Upper lobe of right lung (tissue), 1 donor: ENCODE measurements at regions not wholly inside any gene's neighbourhood (a gene's known extent, or its start where the extent isn't known, plus 50 kb on each side); places are given as distances from the start of the nearest gene placed in this dataset.

Experiments used
- ATAC-seq: fragments of 200-7000 bp; cut with Tn5 transposase; one replicate; pipeline ENCODE4 v1.9.1; 2020; ENCODE audit warnings: mild to moderate bottlenecking, moderate library complexity
- DNase-seq: peaks from one replicate; pipeline ENCODE4 v3.0.0-alpha.2; 2020
- H3K27ac ChIP-seq: fragments of 200-600 bp; one replicate; pipeline ENCODE4 v1.8.0; 2022
- H3K27me3 ChIP-seq: fragments of 200-600 bp; one replicate; pipeline ENCODE4 v1.8.0; 2022; ENCODE audit warnings: mild to moderate bottlenecking
- H3K36me3 ChIP-seq: fragments of 200-600 bp; one replicate; pipeline ENCODE4 v1.8.0; 2022
- H3K4me1 ChIP-seq: fragments of 200-600 bp; one replicate; pipeline ENCODE4 v1.8.0; 2022
- H3K4me3 ChIP-seq: fragments of 200-600 bp; one replicate; pipeline ENCODE4 v1.8.0; 2022; ENCODE audit warnings: mild to moderate bottlenecking
- H3K9me3 ChIP-seq: fragments of 200-600 bp; one replicate; pipeline ENCODE4 v1.8.0; 2022
- CTCF ChIP-seq: fragments of 200-600 bp; IDR thresholded peaks from one replicate; pipeline ENCODE4 v1.8.0; 2022; ENCODE audit warnings: antibody characterized with exemption
- intact Hi-C: fragments of 100-400 bp; cut with DNase I; formaldehyde crosslinking; loops from one replicate; pipeline ENCODE4 v1.11.0; 2022
- donor health status: DM: no; HTN: yes; CAD: no; lungs with severe emphysema.

DNA sequence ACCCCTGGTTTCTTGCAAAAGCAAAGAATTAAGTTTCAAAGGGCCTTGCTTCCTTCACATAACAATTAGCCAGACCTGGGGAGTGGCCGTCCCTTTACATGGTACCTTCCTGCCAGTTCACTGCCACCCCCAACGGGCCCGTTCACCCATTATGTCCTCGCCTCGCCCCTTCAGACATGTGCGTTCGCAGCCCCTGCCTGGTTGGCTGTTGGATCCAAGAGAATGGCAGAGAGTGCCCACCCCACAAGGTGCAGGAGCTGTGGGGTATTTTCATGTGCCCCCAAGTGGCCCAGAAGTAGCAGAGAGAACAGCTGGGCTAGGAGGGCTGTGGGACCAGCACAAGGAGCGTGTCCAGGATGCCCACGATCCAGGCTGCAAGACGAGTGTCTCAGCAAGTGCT lies 422.9 kb upstream of the SULF2 start:
- Histone ChIP-seq H3K9me3 (no peaks in the 10 kb centered on the region), H3K4me3 (no peak overlapping the region), H3K36me3 (no peaks in the 10 kb centered on the region), H3K27ac (no peak overlapping the region), H3K27me3 (no peaks in the 10 kb centered on the region), H3K4me1 (no peaks in the 10 kb centered on the region)
- DNase-seq: no peak
- TF ChIP-seq CTCF: no peak
- ATAC-seq: no peak
- intact Hi-C loops: loop anchor here (5.0 kb wide), 1 partner anchor 139 kb away; no protein-coding TSS in a partner anchor

DNA sequence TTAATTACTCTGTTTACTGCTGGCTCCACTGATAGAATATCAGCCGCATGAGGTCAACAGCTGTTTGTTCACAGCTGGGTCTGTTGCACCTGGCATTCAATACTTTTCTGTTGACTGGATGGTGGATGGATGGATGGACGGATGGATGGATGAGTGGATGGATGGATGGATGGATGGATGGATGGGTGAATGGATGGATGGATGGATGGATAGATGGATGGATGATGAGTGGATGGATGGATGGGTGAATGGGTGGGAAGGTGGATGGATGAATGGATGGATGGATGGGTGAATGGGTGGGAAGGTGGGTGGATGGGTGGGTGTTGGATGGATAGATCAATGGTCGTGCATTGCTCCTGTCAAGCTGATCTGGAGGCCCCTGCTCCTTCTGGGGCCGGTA lies 422.2 kb upstream of the SULF2 start:
- Histone ChIP-seq H3K36me3 (no peaks in the 10 kb centered on the region), H3K27ac (no peak overlapping the region), H3K9me3 (no peaks in the 10 kb centered on the region), H3K27me3 (no peaks in the 10 kb centered on the region), H3K4me3 (no peak overlapping the region), H3K4me1 (no peaks in the 10 kb centered on the region)
- DNase-seq (no peak), ATAC-seq (no peak)
- no peak for TF ChIP-seq CTCF
- intact Hi-C loops: loop anchor here (5.0 kb wide), 1 partner anchor 140 kb away; no protein-coding TSS in a partner anchor

DNA sequence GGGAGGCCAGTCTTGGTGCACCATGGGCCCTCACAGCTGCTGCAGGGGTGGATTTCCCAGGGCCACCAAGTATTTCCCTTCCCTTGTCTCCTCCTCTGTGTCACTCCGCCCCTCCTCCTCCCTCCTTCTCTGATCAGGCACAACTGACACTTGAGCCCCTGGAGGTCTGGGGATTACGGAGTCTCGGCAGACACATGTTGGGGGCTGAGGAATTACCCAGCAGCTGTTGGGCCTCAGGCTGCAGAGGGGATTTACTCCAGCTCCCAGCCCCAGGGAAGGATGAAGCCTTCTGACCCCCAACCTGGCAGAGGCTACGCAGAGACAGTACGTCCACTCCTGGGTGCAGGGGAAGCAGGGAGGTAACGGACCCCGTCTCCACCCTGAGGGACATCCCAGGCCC lies 420.5 kb upstream of the SULF2 start:
- Histone ChIP-seq H3K36me3 (no peaks in the 10 kb centered on the region), H3K9me3 (no peaks in the 10 kb centered on the region), H3K27me3 (no peaks in the 10 kb centered on the region), H3K4me3 (no peak overlapping the region), H3K4me1 (no peaks in the 10 kb centered on the region), H3K27ac (no peak overlapping the region)
- intact Hi-C loops: loop anchor here (5.0 kb wide), 1 partner anchor 142 kb away; no protein-coding TSS in a partner anchor
- no peak for DNase-seq
- no peak for ATAC-seq
- no peak for TF ChIP-seq CTCF

- DNase-seq (no peak), ATAC-seq (no peak)
- Histone ChIP-seq H3K36me3 (no peaks in the 10 kb centered on the region), H3K4me3 (no peak overlapping the region), H3K4me1 (no peaks in the 10 kb centered on the region), H3K27me3 (no peaks in the 10 kb centered on the region), H3K27ac (no peak overlapping the region), H3K9me3 (no peaks in the 10 kb centered on the region)
- TF ChIP-seq CTCF: no peak
- intact Hi-C loops: loop anchor here (5.0 kb wide), 1 partner anchor 142 kb away; no protein-coding TSS in a partner anchor
These were observed 420.1 kb upstream of the SULF2 start for GRCh38 chr20:48205281-48205782.

- ATAC-seq (no peak), DNase-seq (no peak)
- no peak for TF ChIP-seq CTCF
- no peak overlapping the region for H3K27ac ChIP-seq
- H3K4me3 ChIP-seq: no peak overlapping the region
- H3K27me3 ChIP-seq: no peaks in the 10 kb centered on the region
- intact Hi-C loops: no loop called here
- H3K36me3 ChIP-seq: no peaks in the 10 kb centered on the region
- no peaks in the 10 kb centered on the region for H3K9me3 ChIP-seq
- H3K4me1 ChIP-seq: no peaks in the 10 kb centered on the region
These were observed 419.2 kb upstream of the SULF2 start for GRCh38 chr20:48204499-48204898.

- Histone ChIP-seq H3K27me3 (no peaks in the 10 kb centered on the region), H3K4me3 (no peak overlapping the region), H3K27ac (no peak overlapping the region), H3K9me3 (no peaks in the 10 kb centered on the region), H3K36me3 (no peaks in the 10 kb centered on the region), H3K4me1 (no peaks in the 10 kb centered on the region)
- no peak for TF ChIP-seq CTCF
- DNase-seq (no peak), ATAC-seq (no peak)
- intact Hi-C loops: no loop called here
These were observed 418.0 kb upstream of the SULF2 start for GRCh38 chr20:48203252-48203651.
